ENCODE measurements at regions not wholly inside any gene's neighbourhood (a gene's known extent, or its start where the extent isn't known, plus 50 kb on each side); places are given as distances from the start of the nearest gene placed in this dataset.
"Not testable (repeated sequence)": the region's sequence is repeated elsewhere in the genome, so short reads cannot be mapped to it uniquely, and the experiment has no call there.

DNA sequence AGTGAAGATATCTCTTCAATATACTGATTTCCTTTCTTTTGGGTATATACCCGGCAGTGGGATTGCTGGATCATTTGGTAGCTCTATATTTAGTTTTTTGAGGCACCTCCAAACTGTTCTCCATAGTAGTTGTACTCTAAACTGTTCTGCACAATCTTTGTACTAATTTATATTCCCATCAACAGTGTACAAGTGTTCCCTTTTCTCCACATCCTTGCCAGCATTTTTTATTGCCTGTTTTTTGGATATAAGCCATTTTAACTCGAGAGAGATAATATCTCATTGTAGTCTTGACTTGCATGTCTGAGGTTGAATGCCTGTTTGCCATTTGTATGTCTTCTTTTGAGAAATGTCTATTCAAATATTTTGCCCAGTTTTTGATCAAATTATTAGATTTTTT is 1859.4 kb upstream of the C9orf72 start:
- TF ChIP-seq, protein P1, sequence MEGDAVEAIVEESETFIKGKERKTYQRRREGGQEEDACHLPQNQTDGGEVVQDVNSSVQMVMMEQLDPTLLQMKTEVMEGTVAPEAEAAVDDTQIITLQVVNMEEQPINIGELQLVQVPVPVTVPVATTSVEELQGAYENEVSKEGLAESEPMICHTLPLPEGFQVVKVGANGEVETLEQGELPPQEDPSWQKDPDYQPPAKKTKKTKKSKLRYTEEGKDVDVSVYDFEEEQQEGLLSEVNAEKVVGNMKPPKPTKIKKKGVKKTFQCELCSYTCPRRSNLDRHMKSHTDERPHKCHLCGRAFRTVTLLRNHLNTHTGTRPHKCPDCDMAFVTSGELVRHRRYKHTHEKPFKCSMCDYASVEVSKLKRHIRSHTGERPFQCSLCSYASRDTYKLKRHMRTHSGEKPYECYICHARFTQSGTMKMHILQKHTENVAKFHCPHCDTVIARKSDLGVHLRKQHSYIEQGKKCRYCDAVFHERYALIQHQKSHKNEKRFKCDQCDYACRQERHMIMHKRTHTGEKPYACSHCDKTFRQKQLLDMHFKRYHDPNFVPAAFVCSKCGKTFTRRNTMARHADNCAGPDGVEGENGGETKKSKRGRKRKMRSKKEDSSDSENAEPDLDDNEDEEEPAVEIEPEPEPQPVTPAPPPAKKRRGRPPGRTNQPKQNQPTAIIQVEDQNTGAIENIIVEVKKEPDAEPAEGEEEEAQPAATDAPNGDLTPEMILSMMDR (IDR thresholded peaks at IDR 0.05): not testable (repeated sequence)
- not testable (repeated sequence) for TF ChIP-seq POLR2A (IDR thresholded peaks at IDR 0.05)
